ENCODE measurements at regions not wholly inside any gene's neighbourhood (a gene's known extent, or its start where the extent isn't known, plus 50 kb on each side); places are given as distances from the start of the nearest gene placed in this dataset.
"Not testable (repeated sequence)": the region's sequence is repeated elsewhere in the genome, so short reads cannot be mapped to it uniquely, and the experiment has no call there.

DNA sequence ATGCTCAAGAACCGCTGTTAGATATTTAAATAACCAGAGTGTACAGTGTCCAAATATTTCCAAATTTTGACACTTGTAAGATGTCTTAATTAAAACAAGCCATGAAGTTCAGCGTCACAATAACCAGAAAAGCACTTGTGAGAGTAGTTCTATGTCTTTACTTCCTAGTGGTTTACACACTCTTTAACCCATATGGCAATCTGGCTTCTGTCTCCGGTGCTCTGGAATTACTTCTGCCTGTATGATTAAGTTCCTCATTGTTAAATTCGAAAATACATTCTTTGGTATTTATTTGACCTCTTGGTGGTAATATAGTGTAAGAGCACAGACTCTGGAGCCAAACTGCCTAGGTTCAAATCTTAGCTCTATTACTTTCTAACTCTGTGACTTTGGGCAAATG, 89.9 kb upstream of the NOTCH2NLA start:
- DNase-seq = not testable (repeated sequence)

DNA sequence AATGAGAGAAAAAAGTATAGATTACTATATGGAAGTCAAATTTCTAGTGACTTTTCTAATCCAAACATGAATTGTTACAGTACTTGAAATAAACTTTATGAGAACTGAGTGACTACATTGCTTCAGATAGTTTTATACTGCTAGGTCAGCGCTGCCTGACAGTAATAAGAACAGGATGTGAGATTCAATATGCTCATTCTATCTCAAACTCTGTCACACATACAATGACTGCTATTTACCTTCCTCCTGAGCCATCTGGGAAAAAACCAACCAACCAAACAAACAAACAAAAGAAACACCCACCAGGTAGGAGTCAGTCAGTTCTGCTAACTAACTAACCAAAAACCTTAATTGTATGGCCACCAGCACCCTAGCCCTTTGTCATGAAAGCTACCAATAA, 89.0 kb upstream of the NOTCH2NLA start:
- DNase-seq = not testable (repeated sequence)

DNA sequence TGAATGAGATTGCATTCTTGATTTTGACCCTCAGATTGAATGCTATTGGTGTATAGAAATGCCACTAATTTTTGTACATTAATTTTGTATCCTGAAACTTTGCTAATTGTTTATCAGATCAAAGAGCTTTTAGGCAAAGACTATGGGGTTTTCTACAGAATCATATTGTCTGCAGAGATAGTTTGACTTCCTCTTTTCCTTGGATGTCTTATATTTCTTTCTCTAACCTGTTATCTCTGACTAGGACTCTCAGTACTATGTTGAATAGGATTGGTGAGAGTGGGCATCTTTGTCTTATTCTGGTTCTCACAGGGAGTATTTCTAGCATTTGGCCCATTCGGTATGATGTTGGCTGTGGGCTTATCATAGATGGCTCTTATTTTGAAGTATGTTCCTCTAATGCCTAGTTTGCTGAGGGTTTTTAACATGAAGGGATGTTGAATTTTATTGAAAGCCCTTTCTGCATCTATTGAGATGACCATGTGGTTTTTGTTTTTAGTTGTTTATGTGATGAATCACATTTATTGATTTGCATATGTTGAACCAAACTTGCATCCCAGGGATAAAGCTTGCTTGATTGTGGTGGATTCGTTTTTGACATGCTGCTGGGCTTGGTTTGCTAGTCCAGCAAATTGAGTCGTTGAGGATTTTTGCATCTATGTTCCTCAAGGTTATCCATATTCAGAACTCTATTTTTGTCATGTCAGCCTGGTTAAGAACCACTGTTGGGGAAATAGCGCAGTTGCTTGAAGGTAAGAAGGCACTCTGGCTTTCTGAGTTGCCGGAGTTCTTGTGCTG, 85.8 kb upstream of the NOTCH2NLA start:
- DNase-seq = not testable (repeated sequence)

DNA sequence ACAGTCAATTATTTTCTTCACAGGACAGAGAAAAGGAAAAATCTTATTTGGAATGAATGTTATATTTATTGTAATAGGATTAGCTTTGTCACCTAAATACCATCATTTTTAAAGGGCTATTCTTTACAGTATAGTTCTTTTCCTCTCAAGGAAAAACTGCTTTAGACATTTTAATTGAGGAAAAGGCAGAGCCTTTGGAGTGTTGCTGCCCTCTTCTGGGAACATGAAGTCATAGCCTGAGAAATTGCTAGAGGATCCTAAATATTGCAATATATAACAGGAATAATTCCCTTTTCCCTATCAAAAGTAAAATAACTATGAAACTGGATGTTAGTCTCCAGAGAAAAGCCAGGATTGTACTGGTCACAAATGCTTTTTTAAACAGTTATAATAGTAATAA, 81.8 kb upstream of the NOTCH2NLA start:
- not testable (repeated sequence) for DNase-seq

DNA sequence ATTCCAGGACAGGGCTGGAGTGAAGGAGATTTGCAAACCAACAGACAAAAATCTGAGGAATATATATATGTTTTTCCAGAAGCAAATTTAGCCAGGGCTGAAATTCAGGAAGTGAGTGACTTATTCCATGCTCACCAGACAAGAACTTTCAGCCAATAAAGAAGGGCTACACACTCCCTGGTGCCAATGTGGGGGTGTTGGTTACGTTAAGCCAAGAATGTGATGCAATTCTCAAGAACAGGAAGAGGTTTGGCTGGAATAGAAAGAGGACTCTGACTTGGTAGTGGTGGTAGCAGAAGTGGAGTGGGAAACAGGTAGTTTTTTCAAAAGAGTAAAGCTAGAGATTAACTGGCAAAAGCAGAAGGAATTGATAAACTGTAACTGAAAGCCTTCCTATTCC, 80.6 kb upstream of the NOTCH2NLA start:
- DNase-seq = not testable (repeated sequence)

DNA sequence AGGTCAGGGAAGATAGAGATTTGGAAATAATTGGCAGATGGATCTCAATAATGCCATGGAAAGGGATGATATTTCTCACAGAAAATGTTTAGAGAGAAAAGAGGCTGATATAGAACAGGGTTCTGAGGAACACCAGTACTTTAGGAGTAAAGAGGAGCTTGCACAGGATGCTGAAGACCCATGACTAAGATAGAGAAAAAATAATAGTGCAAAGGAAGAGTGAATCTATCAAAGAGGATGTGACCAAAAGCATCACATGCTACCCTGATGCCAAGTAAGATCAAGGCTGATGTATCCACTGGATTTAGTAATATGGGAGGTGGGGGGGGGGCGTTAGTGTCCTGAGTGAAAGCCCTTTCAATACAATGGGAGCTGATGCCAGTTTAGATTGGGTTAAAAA, 80.1 kb upstream of the NOTCH2NLA start:
- not testable (repeated sequence) for DNase-seq

DNA sequence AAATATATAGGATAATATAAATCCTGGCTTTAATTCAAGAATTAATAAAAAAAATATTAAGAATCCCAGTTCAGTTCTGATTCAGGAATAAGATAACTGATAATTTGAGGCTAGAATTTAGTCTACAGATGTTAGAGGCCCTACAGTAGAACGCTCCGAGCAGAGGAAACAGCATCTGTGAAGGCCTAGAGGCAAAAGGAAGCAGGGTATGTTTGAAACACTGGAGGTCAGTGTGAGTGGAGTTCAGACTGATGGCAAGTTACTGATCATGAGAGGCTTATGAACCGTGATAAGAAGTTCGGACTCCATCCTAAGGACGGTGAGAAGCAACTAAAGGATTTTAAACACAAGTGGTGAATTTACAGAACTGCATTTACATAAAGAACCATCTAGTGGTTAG, 79.3 kb upstream of the NOTCH2NLA start:
- DNase-seq = not testable (repeated sequence)

DNA sequence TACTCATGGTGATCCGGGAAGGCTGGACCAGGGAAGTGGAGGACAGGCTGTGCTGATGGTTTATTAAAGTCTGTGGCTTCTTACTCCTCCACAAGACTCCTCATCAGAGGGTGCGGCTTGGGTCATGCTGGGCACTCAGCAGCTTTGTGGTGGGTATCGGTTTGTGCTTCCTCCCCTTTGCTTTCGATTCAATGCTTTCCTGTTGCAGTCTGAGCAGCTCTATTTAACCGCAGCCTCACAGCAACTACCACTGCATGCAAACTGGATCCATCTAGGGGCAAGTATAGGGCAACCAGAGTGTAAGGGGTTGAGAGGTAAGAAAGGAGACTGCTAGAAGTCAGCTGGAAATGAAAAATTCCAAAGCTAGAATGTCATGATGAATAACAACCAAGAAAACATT, 78.8 kb upstream of the NOTCH2NLA start:
- DNase-seq = not testable (repeated sequence)

DNA sequence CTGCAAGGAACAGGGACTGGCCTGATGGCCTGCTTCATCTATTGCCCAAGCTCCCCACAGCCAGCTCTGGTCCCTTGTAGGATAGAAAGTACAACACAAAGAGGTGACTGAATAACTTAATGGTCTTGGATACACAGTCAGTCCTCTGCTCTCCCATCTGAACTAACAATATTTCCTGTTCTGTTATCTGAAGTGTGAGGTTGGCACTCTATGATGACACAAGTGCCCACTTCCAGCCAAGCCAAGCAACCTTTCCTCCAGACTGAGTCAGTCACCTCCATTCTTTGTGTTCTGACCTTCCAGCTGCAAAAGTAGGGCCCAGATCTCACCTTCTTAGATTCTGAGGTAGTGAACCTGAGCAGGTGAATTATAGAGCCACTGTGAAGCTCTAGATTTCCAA, 77.8 kb upstream of the NOTCH2NLA start:
- DNase-seq = not testable (repeated sequence)

DNA sequence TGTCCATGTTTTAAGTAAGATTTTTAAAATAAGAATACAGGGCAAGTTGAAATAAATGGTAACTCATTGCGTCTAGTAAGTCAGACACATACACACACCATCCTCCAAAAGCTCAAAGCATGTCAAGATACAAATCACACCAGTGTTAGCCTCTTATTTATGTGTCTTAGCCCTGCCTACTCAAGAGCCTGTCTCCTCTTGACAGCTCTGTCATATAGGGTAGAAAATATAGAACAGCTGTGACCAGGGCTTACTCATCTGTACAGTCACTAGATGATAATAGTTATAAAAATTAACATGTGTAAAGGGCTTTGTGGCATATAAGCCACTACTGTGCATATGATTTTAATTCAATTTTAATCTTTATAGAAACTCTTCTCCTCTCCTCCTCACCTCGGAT, 76.6 kb upstream of the NOTCH2NLA start:
- DNase-seq = not testable (repeated sequence)

DNA sequence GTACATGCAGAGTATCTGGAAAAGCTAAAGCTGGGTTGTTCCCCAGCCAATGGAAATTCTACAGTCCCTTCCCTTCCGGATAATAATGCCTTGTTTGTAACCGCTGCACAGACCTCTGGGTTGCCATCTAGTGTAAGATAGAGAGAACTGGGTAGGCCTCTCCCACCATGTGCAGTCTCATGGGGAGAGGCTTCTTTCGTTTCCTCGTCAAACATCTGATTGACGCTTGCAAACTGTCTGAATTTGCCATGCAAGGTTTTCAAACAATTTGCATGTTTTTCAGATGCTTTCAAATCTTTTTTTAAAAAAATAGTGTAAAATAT, 69.7 kb upstream of the NOTCH2NLA start:
- DNase-seq = not testable (repeated sequence)

DNA sequence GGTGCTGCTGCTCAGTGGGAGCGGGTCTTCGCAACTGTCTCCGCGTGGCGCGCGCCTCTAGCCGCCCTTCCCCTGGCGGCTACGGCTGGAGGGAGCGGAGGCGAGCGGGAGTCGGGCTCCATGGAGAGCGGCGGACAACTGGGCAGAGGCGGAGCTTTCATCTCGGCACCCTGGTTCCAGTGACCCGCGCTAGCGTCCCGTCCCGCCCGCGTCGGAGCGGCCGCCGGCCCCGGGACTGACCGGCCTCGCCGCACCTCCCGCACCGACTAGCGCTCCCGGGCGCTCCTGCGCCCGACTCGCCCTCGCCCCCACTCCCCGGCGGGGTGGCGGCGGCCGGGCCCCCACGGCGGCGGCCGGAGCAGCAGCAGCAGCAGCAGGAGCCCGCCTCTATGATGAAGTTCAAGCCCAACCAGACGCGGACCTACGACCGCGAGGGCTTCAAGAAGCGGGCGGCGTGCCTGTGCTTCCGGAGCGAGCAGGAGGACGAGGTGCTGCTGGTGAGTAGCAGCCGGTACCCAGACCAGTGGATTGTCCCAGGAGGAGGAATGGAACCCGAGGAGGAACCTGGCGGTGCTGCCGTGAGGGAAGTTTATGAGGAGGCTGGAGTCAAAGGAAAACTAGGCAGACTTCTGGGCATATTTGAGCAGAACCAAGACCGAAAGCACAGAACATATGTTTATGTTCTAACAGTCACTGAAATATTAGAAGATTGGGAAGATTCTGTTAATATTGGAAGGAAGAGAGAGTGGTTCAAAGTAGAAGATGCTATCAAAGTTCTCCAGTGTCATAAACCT, 69.2 kb upstream of the NOTCH2NLA start:
- DNase-seq = not testable (repeated sequence)

DNA sequence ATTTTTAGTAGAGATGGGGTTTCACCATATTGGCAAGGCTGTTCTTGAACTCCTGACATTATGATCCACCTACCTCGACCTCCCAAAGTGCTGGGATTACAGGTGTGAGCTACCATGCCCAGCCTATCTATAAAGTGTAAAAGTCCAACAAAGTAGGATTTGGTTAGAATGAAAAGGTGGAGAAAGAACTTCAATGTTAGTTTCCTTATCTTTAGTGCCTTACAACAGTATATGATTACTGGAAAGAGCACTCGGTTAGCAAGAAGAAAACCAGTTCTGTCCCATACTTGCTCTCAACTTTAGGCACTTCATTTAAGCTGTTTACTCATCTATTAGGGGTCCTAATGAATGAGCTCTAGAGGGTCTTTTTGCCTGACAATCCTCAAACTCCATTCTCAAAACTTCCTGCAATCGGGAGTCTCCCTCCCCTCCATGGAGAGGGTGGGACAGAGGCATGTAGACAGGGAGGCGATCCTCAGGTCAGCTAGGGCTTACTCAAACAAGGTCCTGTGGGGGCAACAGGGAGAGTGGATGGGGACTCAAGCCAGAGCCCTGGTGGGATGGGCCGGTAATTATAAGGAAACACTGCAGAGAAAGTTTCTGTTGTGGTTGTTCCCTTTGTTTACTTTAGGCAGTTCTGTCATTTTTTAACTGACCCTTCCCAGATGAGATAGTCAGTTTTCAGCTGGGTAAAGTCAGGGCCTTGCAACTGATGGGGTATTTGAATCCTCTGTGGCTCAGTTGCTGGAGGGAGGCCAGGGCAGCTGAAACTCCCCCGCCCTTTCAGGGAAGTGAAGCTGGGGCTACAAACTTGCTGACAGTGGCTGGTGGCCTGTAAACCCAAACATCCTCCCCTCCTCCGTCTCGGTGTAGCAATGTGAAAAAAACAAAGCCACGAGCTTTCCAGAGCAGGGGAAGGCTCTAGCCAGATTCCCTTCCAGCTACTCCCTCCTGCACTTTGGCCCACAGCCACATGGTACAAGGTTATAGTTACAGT, 64.4 kb upstream of the NOTCH2NLA start:
- not testable (repeated sequence) for DNase-seq

DNA sequence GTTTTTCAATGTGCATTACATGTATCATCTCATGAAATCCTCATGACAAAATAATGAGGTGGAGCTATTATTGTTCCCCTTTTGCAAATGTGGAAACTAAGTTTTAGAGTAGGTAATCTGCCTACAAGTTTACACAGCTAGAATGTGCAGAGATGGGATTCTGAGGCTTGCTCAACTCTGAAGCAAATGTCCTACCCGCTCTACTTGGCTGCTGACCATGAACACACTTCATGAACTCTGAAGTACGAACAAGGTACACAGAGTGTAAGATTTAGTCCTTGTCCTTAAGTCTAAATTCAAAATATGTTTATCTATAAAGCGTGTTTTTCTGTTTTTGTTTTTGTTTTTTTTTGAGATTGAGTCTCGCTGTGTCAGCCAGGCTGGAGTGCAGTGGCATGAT, 63.6 kb upstream of the NOTCH2NLA start:
- not testable (repeated sequence) for DNase-seq

DNA sequence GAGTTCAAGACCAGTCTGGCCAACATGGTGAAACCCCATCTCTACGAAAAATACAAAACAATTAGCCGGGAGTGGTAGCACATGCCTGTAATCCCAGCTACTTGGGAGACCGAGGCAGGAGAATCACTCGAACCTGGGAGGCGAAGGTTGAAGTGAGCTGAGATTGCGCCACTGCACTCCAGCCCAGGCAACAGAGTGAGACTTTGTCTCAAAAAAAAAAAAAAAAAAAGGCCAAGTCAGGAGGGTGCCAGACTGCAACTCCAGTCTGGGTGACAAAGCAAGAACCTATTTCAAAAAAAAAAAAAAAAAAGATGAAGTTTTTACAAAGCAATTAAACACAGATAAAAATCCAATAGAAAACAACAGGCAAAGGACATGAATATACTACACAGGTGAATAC, 59.1 kb upstream of the NOTCH2NLA start:
- DNase-seq = not testable (repeated sequence)

DNA sequence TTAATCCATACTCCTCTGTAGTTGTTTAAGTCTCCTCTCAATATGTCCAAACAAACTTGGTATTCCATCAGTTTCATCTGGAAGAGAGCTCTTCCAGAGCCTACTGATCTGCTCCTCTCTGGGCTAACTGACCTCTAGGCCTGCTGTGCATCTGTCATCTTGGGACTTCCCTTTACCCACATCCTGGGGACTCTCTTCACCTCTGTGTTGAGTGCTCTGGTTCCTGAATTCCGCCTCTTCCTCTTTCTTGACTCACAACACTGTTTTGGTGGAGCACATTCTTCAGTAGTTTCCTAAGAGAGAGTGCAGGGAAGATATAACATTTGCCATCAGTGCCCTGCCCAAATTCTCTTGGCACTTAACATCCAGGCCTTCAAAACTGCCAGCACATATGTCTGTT, 55.9 kb upstream of the NOTCH2NLA start:
- not testable (repeated sequence) for DNase-seq

DNA sequence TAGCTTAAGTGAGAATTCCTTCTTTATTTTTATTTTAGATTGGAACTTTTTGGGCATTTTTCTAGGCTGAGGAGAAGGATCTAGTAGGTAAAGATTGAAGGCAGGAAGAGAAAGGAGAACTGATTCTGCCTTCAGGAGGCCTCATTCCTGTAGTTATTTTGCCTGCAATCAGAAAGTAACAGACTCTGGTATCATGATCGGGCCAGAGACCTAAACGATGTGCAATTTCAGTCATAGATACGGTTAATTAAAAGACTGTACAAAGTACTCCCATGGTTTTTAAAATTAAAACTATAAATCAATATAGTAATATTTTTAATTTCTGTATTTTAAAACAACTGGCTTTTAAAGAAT, 54.7 kb upstream of the NOTCH2NLA start:
- DNase-seq = not testable (repeated sequence)

DNA sequence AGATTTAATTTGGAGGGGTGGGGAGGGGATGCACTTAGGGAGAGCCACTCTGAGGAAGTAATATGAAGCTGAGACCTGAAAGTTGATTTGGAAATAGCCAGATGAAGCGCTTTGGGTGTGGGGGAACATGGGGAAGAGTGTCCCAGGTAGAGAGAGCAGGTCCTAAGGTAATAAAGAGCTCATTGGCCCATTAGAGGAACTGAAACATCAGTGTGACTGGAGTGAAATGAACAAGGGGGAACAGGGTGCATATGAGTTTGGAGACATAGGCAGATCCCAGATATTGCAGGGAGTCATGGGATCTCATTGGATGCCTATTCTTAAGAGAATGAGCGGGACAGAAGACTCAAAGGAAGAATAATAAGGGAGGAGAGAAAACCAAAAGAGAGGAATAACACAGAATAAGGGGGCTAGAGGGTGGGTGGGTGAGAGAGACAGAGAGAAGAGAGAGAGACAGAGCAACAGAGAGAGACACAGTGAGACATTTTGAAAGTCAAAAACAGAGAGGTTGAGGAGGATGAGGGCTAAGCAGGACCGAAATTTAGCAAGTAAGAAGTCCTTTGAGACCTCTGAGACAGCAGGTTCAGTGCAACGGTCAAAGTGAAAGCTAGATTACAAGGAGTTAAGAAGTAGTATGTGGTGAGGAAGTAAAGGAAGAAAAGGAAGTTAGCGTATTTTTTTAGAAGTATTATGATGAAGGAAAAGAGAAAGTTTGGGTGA, 54.1 kb upstream of the NOTCH2NLA start:
- DNase-seq = not testable (repeated sequence)

DNA sequence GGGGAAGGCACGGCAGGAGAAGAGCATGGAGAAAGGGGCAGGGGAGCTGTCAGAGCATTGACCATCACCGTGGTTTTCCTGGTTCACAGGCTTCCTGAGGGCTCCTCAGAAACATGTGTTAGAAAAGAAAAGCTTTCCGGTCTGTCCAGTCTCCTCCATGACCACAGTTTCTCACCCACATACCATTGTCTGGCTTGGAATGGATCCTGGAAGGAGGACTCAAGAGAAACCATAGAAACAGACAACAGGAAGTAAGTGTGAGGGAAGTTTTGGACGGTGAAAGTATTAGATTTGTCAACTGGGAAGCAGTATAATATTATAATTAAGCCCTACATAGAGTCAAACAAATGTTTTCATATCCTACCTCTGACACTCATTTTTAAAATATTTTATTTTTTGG, 52.7 kb upstream of the NOTCH2NLA start:
- not testable (repeated sequence) for DNase-seq

DNA sequence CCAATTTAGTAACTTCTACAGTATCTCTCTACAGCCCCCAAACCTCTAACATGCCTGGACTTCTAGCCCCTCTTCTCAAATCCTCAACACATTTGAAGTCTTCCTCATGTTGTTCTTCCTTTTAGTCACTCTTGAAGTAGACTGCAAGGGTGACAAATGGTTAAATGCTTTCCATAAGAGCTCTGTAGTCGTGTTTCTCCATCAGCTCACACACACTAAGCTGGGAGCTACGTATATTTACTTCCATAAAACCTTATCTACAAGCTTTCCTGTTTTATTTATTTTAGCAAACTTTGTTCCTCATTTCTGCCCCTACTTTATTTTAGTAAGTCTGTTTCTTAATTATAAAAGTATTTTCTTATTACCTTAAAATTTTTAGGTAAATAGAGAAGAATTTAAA, 49.9 kb upstream of the NOTCH2NLA start:
- not testable (repeated sequence) for DNase-seq

Measured in NCI-H2081 treated with DMSO at 0.1 percent for 48 hours (cell line).